ENCODE measurements at regions not wholly inside any gene's neighbourhood (a gene's known extent, or its start where the extent isn't known, plus 50 kb on each side); places are given as distances from the start of the nearest gene placed in this dataset.

DNA sequence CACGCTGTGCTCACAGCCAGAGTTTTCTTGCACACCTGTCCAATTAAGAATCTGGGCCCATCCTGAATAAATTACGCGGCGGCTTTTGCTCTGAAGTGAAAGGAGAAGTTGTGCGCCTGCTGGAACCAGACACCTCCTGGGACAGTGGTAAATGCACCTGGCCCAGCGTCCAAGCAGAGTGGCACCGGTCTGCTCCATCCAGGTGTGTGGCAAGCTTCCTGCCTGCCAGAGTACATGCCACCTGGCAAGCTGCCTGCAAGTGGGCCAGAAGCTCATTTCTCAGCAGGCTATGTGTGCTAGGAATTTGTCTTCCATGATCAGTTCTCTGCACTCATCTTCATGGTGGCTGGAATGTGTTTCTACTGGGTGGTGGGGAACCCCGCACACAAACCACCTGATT lies 660.6 kb downstream of the ETS1 start:
- Histone ChIP-seq H3K36me3 (ENCODE audit: control insufficient read depth in 3 of 3, insufficient read depth in 3 of 3, low read length in 3 of 3) (no peaks in the 10 kb centered on the region), H3K9me3 (ENCODE audit: control insufficient read depth in 3 of 3, low read length in 3 of 3) (peaks cover 0 to 2% (median 0%) of the 10 kb centered on the region in 3 donors), H3K27me3 (ENCODE audit: control insufficient read depth in 3 of 3, insufficient read depth in 3 of 3, low read length in 3 of 3) (no peaks in the 10 kb centered on the region), H3K9ac (ENCODE audit: low read depth in 1 of 3, low read length in 3 of 3) (no peak overlapping the region), H3K4me3 (ENCODE audit: low read length in 3 of 3) (no peak overlapping the region), H3K27ac (ENCODE audit: low read depth, low read length) (no peak overlapping the region), H3K4me1 (ENCODE audit: control insufficient read depth in 3 of 3, insufficient read depth in 3 of 3, low read length in 3 of 3) (no peaks in the 10 kb centered on the region)

DNA sequence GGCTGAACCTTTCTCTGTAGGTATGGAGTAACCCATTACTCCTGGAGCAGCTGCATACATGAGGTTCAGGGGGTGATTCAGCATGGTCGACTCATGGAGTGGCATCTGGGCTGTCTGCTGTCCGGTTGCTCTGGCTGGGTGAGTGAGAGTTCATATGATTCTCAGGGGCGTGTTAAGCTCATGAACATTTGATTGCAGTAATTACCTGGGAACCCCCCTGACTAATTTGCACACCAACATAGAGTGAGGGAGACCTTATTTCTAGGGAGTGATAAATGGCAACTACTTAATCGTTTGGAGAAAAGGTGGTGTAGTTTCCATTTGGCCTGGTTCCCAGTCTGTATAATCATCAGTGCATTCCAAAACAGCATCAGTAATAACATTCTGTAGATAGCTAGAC lies 661.9 kb downstream of the ETS1 start:
- Histone ChIP-seq H3K4me1 (ENCODE audit: control insufficient read depth in 3 of 3, insufficient read depth in 3 of 3, low read length in 3 of 3) (no peaks in the 10 kb centered on the region), H3K36me3 (ENCODE audit: control insufficient read depth in 3 of 3, insufficient read depth in 3 of 3, low read length in 3 of 3) (no peaks in the 10 kb centered on the region), H3K27me3 (ENCODE audit: control insufficient read depth in 3 of 3, insufficient read depth in 3 of 3, low read length in 3 of 3) (no peaks in the 10 kb centered on the region), H3K4me3 (ENCODE audit: low read length in 3 of 3) (no peak overlapping the region), H3K9me3 (ENCODE audit: control insufficient read depth in 3 of 3, low read length in 3 of 3) (peaks cover 0 to 2% (median 0%) of the 10 kb centered on the region in 3 donors), H3K9ac (ENCODE audit: low read depth in 1 of 3, low read length in 3 of 3) (no peak overlapping the region), H3K27ac (ENCODE audit: low read depth, low read length) (no peak overlapping the region)

DNA sequence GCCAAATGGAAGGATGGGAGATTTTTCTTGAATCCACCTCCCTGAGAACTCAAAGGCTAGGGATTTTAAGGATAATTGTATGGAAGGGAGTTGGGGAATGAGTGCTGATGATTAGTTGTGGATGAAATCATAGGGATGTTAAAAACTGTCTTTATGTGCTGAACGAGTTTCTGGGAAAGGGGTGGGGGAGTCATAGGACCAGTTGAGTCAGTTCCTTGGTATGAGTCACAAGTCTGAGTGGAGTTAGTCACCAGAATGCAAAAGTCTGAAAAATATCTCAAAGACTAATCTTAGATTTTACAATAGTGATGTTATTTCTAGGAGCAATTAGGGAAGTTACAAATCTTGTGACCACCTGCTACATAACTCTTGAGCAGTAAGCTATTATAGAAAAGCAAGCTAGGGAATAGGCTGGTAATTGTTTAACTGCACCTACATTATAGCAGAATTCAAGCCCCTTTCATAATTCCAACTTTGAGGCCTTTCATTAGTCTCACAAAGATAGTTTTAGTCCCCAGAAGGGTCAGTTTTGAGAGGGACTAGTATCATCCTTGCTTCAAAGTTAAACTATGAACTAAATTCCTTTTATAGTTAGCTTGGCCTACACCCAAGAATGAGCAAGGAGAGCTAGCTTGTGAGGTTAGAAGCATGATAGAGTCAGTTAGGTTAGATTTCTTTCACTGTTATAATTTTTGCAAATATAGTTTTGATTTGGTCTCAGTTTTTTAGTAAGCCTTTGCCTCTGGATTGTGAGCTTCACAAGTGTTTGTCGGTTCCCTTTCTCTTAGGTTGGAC lies 668.0 kb downstream of the ETS1 start:
- Histone ChIP-seq H3K4me3 (ENCODE audit: low read length in 3 of 3) (no peak overlapping the region), H3K27ac (ENCODE audit: low read depth, low read length) (no peak overlapping the region), H3K9ac (ENCODE audit: low read depth in 1 of 3, low read length in 3 of 3) (no peak overlapping the region), H3K27me3 (ENCODE audit: control insufficient read depth in 3 of 3, insufficient read depth in 3 of 3, low read length in 3 of 3) (no peaks in the 10 kb centered on the region), H3K9me3 (ENCODE audit: control insufficient read depth in 3 of 3, low read length in 3 of 3) (peaks cover 0 to 2% (median 0%) of the 10 kb centered on the region in 3 donors), H3K36me3 (ENCODE audit: control insufficient read depth in 3 of 3, insufficient read depth in 3 of 3, low read length in 3 of 3) (no peaks in the 10 kb centered on the region), H3K4me1 (ENCODE audit: control insufficient read depth in 3 of 3, insufficient read depth in 3 of 3, low read length in 3 of 3) (no peaks in the 10 kb centered on the region)

DNA sequence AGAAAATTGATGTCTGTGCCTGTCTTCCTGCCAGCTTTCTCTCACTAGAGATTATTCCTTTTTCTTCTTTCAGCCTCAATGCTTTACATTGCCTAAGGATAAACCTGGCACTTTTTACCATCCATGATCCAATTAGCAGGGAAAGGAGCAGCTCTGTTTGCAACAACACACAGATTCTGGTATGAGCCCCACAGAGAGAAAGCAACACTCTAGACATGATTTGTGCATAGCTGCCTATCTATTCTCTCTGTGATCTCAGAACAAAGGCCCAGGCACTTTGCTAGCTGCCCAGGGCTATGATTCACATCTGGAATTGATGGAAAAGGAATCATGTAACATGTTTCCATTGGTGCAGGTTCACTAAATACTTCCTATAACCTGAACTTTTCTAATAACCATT lies 685.0 kb downstream of the ETS1 start:
- no peak overlapping the region for H3K27ac ChIP-seq (ENCODE audit: low read depth, low read length)

DNA sequence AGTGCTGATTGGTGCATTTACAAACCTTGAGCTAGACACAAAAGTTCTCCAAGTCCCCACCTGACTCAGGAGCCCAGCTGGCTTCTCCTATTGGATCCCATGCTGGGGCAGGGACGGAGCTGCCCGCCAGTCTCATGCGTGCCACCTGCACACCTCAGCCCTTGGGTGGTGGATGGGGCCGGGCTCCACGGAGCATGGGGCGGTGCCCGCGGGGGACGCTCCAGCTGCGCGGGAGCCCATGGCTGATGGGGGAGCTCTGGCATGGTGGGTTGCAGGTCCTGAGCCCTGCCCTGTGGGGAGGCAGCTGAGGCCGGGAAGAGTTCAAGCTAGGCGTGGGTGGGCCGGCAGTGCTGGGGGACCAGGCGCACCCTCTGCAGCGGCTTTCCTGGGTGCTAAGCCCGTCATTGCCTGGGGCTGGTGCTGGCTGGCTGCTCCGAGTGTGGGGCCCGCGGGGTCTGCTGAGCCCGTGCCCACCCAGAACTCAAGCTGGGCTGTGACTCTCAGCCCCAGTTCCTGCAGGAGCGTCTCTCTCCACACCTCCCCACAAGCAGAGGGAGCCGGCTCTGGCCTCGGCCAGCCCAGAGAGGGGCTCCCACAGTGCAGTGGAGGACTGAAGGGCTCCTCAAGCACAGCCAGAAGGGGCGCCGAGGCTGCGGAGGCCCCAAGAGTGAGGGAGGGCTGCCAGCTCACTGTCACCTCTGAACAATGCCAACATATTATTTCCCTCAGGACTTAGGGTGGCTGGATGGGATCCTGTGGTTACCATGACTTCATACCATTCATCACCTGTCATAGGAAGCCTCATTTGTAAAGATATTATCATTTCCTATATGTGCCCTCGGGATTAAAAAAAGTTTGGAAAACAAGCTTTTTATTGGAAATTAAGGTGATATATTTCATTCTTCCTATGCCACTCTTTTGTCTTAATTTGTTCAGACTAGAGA lies 688.7 kb downstream of the ETS1 start:
- Histone ChIP-seq H3K9me3 (ENCODE audit: control insufficient read depth in 3 of 3, low read length in 3 of 3) (no peaks in the 10 kb centered on the region), H3K36me3 (ENCODE audit: control insufficient read depth in 3 of 3, insufficient read depth in 3 of 3, low read length in 3 of 3) (no peaks in the 10 kb centered on the region), H3K27ac (ENCODE audit: low read depth, low read length) (no peak overlapping the region), H3K4me3 (ENCODE audit: low read length in 3 of 3) (no peak overlapping the region), H3K4me1 (ENCODE audit: control insufficient read depth in 3 of 3, insufficient read depth in 3 of 3, low read length in 3 of 3) (peaks cover 0 to 4% (median 0%) of the 10 kb centered on the region in 3 donors), H3K9ac (ENCODE audit: low read depth in 1 of 3, low read length in 3 of 3) (no peak overlapping the region), H3K27me3 (ENCODE audit: control insufficient read depth in 3 of 3, insufficient read depth in 3 of 3, low read length in 3 of 3) (no peaks in the 10 kb centered on the region)

More for the DNA sequence above, 685.0 kb downstream of the ETS1 start:
- H3K9me3 ChIP-seq (ENCODE audit: control insufficient read depth in 3 of 3, low read length in 3 of 3): no peaks in the 10 kb centered on the region
- no peak overlapping the region for H3K9ac ChIP-seq (ENCODE audit: low read depth in 1 of 3, low read length in 3 of 3)
- H3K4me1 ChIP-seq (ENCODE audit: control insufficient read depth in 3 of 3, insufficient read depth in 3 of 3, low read length in 3 of 3): peaks cover 0 to 4% (median 0%) of the 10 kb centered on the region in 3 donors
- H3K4me3 ChIP-seq (ENCODE audit: low read length in 3 of 3): no peak overlapping the region
- H3K36me3 ChIP-seq (ENCODE audit: control insufficient read depth in 3 of 3, insufficient read depth in 3 of 3, low read length in 3 of 3): no peaks in the 10 kb centered on the region
- H3K27me3 ChIP-seq (ENCODE audit: control insufficient read depth in 3 of 3, insufficient read depth in 3 of 3, low read length in 3 of 3): no peaks in the 10 kb centered on the region

DNA sequence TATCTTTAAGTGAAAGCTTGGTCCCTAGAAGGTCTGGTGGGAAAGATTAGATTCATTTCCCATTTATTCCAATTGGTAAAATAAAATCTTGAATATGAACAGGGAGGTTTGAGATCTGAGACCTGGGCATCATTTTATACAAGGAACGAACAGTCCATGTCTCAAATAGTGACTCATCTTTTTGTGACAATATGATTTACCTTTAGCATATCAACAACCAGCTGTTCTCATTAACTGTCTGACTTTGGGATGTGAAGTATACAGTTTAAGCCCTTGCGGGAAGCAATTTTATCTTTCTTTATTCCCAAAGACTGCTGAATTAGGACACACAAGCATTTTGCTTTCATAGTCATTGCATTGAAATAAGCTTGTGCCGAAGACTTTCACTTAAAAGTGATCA lies 691.6 kb downstream of the ETS1 start:
- no peak overlapping the region for H3K4me3 ChIP-seq (ENCODE audit: low read length in 3 of 3)
- H3K9ac ChIP-seq (ENCODE audit: low read depth in 1 of 3, low read length in 3 of 3): no peak overlapping the region
- H3K4me1 ChIP-seq (ENCODE audit: control insufficient read depth in 3 of 3, insufficient read depth in 3 of 3, low read length in 3 of 3): no peaks in the 10 kb centered on the region
- H3K27me3 ChIP-seq (ENCODE audit: control insufficient read depth in 3 of 3, insufficient read depth in 3 of 3, low read length in 3 of 3): no peaks in the 10 kb centered on the region
- no peak overlapping the region for H3K27ac ChIP-seq (ENCODE audit: low read depth, low read length)
- H3K36me3 ChIP-seq (ENCODE audit: control insufficient read depth in 3 of 3, insufficient read depth in 3 of 3, low read length in 3 of 3): no peaks in the 10 kb centered on the region
- H3K9me3 ChIP-seq (ENCODE audit: control insufficient read depth in 3 of 3, low read length in 3 of 3): no peaks in the 10 kb centered on the region

DNA sequence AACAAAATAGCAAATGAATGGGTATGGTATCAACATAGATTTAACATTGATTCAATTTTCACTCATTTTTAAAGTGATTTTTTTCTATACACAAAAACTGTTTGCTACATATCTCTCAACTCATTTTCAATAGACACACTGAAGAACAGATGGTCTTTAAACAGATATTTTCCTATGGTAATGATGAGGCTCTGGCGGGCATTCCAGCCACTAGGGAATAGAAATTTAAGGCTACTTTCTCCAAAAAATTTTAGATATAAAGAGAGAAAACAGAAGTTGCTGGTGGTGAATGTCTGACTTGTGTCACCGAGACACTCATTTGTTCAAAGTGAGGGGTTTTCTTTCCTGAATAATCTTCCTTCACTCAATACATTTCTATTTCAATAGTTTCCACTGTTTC lies 693.0 kb downstream of the ETS1 start:
- H3K4me3 ChIP-seq (ENCODE audit: low read length in 3 of 3): no peak overlapping the region
- no peaks in the 10 kb centered on the region for H3K27me3 ChIP-seq (ENCODE audit: control insufficient read depth in 3 of 3, insufficient read depth in 3 of 3, low read length in 3 of 3)
- no peaks in the 10 kb centered on the region for H3K4me1 ChIP-seq (ENCODE audit: control insufficient read depth in 3 of 3, insufficient read depth in 3 of 3, low read length in 3 of 3)
- H3K9ac ChIP-seq (ENCODE audit: low read depth in 1 of 3, low read length in 3 of 3): no peak overlapping the region
- H3K9me3 ChIP-seq (ENCODE audit: control insufficient read depth in 3 of 3, low read length in 3 of 3): no peaks in the 10 kb centered on the region
- no peaks in the 10 kb centered on the region for H3K36me3 ChIP-seq (ENCODE audit: control insufficient read depth in 3 of 3, insufficient read depth in 3 of 3, low read length in 3 of 3)
- no peak overlapping the region for H3K27ac ChIP-seq (ENCODE audit: low read depth, low read length)

DNA sequence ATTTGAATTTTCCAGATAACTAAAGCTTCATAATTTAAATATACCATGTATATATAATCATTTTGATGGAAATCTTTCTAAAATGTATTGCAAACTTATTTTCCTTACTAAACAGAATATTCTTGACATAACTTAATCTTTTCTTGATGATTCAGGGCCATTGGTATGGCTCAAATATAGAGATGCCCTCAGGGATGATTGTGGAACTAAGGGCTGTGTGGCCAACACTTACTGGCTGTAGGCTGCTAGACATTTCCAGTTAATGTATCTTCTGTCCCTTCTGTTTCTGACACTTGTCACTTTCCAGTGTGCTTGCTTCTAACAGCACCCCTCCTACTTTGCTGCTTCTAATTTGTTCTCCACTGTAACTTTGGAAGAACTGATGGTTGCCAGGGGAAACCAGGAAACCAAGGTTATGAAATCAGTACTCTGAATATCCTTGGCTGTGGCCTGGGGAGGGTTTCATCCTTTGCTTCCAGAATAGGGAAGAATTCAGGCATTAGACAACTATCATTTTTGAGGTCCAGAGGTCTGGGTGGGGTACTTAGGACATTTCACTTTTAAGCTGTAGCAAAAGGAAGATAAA lies 697.2 kb downstream of the ETS1 start:
- H3K4me3 ChIP-seq (ENCODE audit: low read length in 3 of 3): no peak overlapping the region
- no peaks in the 10 kb centered on the region for H3K9me3 ChIP-seq (ENCODE audit: control insufficient read depth in 3 of 3, low read length in 3 of 3)
- no peaks in the 10 kb centered on the region for H3K27me3 ChIP-seq (ENCODE audit: control insufficient read depth in 3 of 3, insufficient read depth in 3 of 3, low read length in 3 of 3)
- no peak overlapping the region for H3K27ac ChIP-seq (ENCODE audit: low read depth, low read length)
- no peaks in the 10 kb centered on the region for H3K36me3 ChIP-seq (ENCODE audit: control insufficient read depth in 3 of 3, insufficient read depth in 3 of 3, low read length in 3 of 3)
- no peak overlapping the region for H3K9ac ChIP-seq (ENCODE audit: low read depth in 1 of 3, low read length in 3 of 3)
- H3K4me1 ChIP-seq (ENCODE audit: control insufficient read depth in 3 of 3, insufficient read depth in 3 of 3, low read length in 3 of 3): no peaks in the 10 kb centered on the region

DNA sequence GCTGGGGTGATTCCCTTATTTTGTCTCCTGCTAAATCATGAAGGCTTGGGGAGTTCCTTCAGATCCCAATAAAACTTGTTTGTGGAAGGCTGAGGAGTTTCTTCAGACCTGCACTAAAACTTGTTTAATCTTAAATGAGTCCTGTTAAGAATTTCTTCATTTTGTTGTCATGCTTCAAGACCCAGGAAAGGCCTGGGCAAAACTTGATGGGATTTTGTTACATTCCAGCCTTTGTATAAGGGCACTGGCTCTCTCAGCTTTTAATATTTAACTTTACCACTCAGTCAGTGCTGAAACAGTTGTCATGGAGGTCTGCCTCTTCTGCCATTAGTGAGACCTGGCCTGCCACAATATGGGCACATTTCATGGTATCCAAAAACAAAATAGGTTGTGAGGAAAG lies 699.0 kb downstream of the ETS1 start:
- Histone ChIP-seq H3K36me3 (ENCODE audit: control insufficient read depth in 3 of 3, insufficient read depth in 3 of 3, low read length in 3 of 3) (no peaks in the 10 kb centered on the region), H3K27ac (ENCODE audit: low read depth, low read length) (no peak overlapping the region)

DNA sequence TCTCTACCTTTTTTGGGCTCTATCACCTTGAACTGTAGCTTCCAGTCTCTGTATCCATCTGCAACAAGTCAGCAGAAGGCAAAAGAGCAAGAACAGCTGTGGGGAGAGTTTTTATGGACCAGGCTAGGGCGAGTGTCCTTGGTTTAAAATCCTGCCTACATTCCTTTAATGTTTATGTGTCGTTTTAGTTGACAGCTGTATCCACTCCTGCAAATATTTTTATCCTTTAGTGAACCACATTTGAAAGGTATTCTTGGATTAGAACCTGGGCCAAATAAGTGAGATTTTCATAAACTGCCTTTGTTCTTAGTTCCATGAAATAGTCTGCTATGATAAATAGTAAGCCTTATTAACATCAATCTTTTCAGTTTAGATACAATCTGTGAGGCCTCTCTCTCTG lies 712.2 kb downstream of the ETS1 start:
- no peaks in the 10 kb centered on the region for H3K4me1 ChIP-seq (ENCODE audit: control insufficient read depth in 3 of 3, insufficient read depth in 3 of 3, low read length in 3 of 3)
- H3K9me3 ChIP-seq (ENCODE audit: control insufficient read depth in 3 of 3, low read length in 3 of 3): no peaks in the 10 kb centered on the region
- no peaks in the 10 kb centered on the region for H3K36me3 ChIP-seq (ENCODE audit: control insufficient read depth in 3 of 3, insufficient read depth in 3 of 3, low read length in 3 of 3)
- H3K27ac ChIP-seq (ENCODE audit: low read depth, low read length): no peak overlapping the region
- no peak overlapping the region for H3K4me3 ChIP-seq (ENCODE audit: low read length in 3 of 3)
- H3K9ac ChIP-seq (ENCODE audit: low read depth in 1 of 3, low read length in 3 of 3): no peak overlapping the region
- H3K27me3 ChIP-seq (ENCODE audit: control insufficient read depth in 3 of 3, insufficient read depth in 3 of 3, low read length in 3 of 3): no peaks in the 10 kb centered on the region

More for the DNA sequence above, 699.0 kb downstream of the ETS1 start:
- H3K27me3 ChIP-seq (ENCODE audit: control insufficient read depth in 3 of 3, insufficient read depth in 3 of 3, low read length in 3 of 3): no peaks in the 10 kb centered on the region
- H3K4me3 ChIP-seq (ENCODE audit: low read length in 3 of 3): no peak overlapping the region
- H3K9ac ChIP-seq (ENCODE audit: low read depth in 1 of 3, low read length in 3 of 3): no peak overlapping the region
- no peaks in the 10 kb centered on the region for H3K4me1 ChIP-seq (ENCODE audit: control insufficient read depth in 3 of 3, insufficient read depth in 3 of 3, low read length in 3 of 3)
- H3K9me3 ChIP-seq (ENCODE audit: control insufficient read depth in 3 of 3, low read length in 3 of 3): peaks cover 0 to 2% (median 0%) of the 10 kb centered on the region in 3 donors
